Neural progenitor cell (in vitro differentiated cells): ENCODE measurements at regions not wholly inside any gene's neighbourhood (a gene's known extent, or its start where the extent isn't known, plus 50 kb on each side); places are given as distances from the start of the nearest gene placed in this dataset.

Experiments used
- CTCF ChIP-seq: fragments of 200-600 bp; sonication (generic); IDR thresholded peaks from 2 replicates; pipeline ENCODE4 v1.5.1; 2017; ENCODE audit warnings: antibody characterized with exemption, mild to moderate bottlenecking
- EZH2 ChIP-seq: fragments of 200-600 bp; sonication (generic); IDR thresholded peaks from 2 replicates; pipeline ENCODE4 v1.6.1; 2017; ENCODE audit warnings: antibody characterized with exemption, mild to moderate bottlenecking, moderate library complexity
- EZH2phosphoT487 ChIP-seq: fragments of 200-600 bp; sonication (generic); IDR thresholded peaks from 2 replicates; pipeline ENCODE4 v1.6.1; 2017; ENCODE audit warnings: antibody characterized with exemption

- TF ChIP-seq CTCF: no peak
- no peak for TF ChIP-seq EZH2
- TF ChIP-seq EZH2phosphoT487: no peak
Observed at GRCh38 chr11:29280452-29280851, 736.4 kb downstream of the KCNA4 start.
